DND-41 (cell line): ENCODE measurements at regions not wholly inside any gene's neighbourhood (a gene's known extent, or its start where the extent isn't known, plus 50 kb on each side); places are given as distances from the start of the nearest gene placed in this dataset.

Source experiments
- ATAC-seq: fragments of 200-7000 bp; cut with Tn5 transposase; 3 replicates; pipeline ENCODE4 v1.9.1; 2021; ENCODE audit warnings: low read depth; ENCODE audit not compliant: insufficient read depth
- DNase-seq: peaks from one replicate; pipeline ENCODE4 v3.0.0-alpha.2; 2020
- H2AFZ ChIP-seq: 2 replicates; pipeline ENCODE4 v1.6.0; 2012; ENCODE audit warnings: low read depth, low read length
- H3K27ac ChIP-seq: 2 replicates; pipeline ENCODE4 v1.5.1; 2012; ENCODE audit warnings: low read length, inconsistent platforms
- H3K27me3 ChIP-seq: fragments of 200-600 bp; sonication (generic); 2 replicates; pipeline ENCODE4 v1.6.0; 2012; ENCODE audit warnings: low read length, mild to moderate bottlenecking, inconsistent platforms; ENCODE audit not compliant: insufficient read depth, poor library complexity
- H3K36me3 ChIP-seq: 2 replicates; pipeline ENCODE4 v1.5.1; 2012; ENCODE audit warnings: low read length, inconsistent platforms; ENCODE audit not compliant: insufficient read depth
- H3K4me1 ChIP-seq: 2 replicates; pipeline ENCODE4 v1.5.1; 2012; ENCODE audit warnings: mild to moderate bottlenecking, low read length; ENCODE audit not compliant: insufficient read depth
- H3K4me2 ChIP-seq: 2 replicates; pipeline ENCODE4 v1.6.0; 2012; ENCODE audit warnings: mild to moderate bottlenecking, moderate library complexity, low read length, inconsistent platforms; ENCODE audit not compliant: insufficient read depth
- H3K4me3 ChIP-seq, 2 experiments: fragments of 200-600 bp in 1 of 2; shearing (Covaris generic) in 1 of 2; 2 replicates each; pipeline ENCODE4 v1.5.1; 2012 to 2016; ENCODE audit warnings: inconsistent platforms in 2 of 2, low read length in 2 of 2, mild to moderate bottlenecking in 2 of 2, low read depth in 1 of 2, moderate library complexity in 1 of 2
- H3K79me2 ChIP-seq: 2 replicates; pipeline ENCODE4 v1.6.0; 2012; ENCODE audit warnings: low read length, inconsistent platforms; ENCODE audit not compliant: insufficient read depth
- H3K9ac ChIP-seq: 2 replicates; pipeline ENCODE4 v1.6.0; 2012; ENCODE audit warnings: low read depth, mild to moderate bottlenecking, inconsistent platforms, low read length, moderate library complexity
- H3K9me3 ChIP-seq: 2 replicates; pipeline ENCODE4 v1.5.1; 2012; ENCODE audit warnings: low read length, moderate library complexity, mild to moderate bottlenecking, inconsistent platforms; ENCODE audit not compliant: insufficient read depth, severe bottlenecking
- H4K20me1 ChIP-seq: 2 replicates; pipeline ENCODE4 v1.6.0; 2012; ENCODE audit warnings: low read length; ENCODE audit not compliant: insufficient read depth
- EZH2 ChIP-seq: IDR thresholded peaks from 3 replicates; pipeline ENCODE4 v1.6.1; 2012; ENCODE audit warnings: borderline replicate concordance, low read depth, mild to moderate bottlenecking, moderate library complexity, low read length, inconsistent platforms; ENCODE audit not compliant: severe bottlenecking
- TF ChIP-seq, protein P1 (sequence below): IDR thresholded peaks from 2 replicates; pipeline ENCODE4 v1.5.1; 2012; ENCODE audit warnings: borderline replicate concordance, low read length, moderate library complexity, mild to moderate bottlenecking; ENCODE audit not compliant: poor library complexity, severe bottlenecking; ENCODE audit errors: extremely low read depth

DNA sequence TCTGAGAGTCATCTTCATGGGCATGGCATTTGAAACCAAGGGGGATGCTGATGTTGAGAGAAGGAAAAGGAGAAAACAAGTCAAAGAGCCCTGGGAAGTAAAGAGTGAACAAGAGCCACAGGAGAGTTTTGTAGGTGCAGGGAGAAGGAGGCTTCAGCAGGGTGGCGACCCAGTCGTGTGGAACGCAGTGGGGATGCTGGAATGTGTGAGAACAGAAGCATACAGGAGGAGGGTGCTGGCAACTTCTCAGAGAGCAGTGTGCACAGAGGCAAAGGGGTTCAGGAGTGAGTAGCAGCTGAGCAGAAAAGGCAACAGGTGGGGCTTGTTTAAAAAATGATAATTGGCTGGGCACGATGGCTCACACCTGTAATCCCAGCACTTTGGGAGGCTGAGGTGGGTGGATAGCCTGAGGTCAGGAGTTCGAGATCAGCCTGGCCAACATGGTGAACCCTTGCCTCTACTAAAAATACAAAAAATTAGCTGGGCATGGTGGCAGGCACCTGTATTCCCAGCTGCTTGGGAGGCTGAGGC is 75.8 kb upstream of the PLET1 start:
- Histone ChIP-seq H3K4me3 (no peak overlapping the region), H2AFZ (no peak overlapping the region), H4K20me1 (no peaks in the 10 kb centered on the region), H3K9ac (no peak overlapping the region), H3K36me3 (no peaks in the 10 kb centered on the region), H3K9me3 (no peaks in the 10 kb centered on the region), H3K79me2 (no peaks in the 10 kb centered on the region), H3K27ac (no peak overlapping the region), H3K4me1 (no peaks in the 10 kb centered on the region), H3K27me3 (no peaks in the 10 kb centered on the region), H3K4me2 (no peak overlapping the region)
- DNase-seq = no peak
- TF ChIP-seq EZH2 = no peak
- TF ChIP-seq, protein P1, sequence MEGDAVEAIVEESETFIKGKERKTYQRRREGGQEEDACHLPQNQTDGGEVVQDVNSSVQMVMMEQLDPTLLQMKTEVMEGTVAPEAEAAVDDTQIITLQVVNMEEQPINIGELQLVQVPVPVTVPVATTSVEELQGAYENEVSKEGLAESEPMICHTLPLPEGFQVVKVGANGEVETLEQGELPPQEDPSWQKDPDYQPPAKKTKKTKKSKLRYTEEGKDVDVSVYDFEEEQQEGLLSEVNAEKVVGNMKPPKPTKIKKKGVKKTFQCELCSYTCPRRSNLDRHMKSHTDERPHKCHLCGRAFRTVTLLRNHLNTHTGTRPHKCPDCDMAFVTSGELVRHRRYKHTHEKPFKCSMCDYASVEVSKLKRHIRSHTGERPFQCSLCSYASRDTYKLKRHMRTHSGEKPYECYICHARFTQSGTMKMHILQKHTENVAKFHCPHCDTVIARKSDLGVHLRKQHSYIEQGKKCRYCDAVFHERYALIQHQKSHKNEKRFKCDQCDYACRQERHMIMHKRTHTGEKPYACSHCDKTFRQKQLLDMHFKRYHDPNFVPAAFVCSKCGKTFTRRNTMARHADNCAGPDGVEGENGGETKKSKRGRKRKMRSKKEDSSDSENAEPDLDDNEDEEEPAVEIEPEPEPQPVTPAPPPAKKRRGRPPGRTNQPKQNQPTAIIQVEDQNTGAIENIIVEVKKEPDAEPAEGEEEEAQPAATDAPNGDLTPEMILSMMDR = no peak
- ATAC-seq = no peak

DNA sequence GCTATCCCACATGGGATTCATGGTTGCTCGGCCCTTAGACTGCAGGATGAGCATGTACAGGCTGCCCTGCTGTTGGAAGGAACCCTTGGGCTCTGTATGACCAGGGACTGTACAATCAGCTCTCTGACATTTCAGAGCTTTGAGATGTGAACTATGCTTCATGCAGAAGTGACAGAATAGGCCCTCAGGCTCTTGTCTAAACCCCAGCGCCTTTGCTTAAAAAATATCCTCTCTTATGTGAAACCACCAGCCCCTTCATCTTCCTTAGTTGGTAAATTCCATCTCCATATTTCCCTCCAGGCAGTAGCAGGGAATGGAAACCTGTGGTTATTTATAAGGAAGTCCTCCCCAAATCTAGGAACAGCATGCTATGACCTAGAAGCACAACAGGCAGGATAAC is 78.9 kb upstream of the PLET1 start:
- DNase-seq (no peak), ATAC-seq (no peak)
- Histone ChIP-seq H2AFZ (no peak overlapping the region), H3K36me3 (no peaks in the 10 kb centered on the region), H3K4me3 (no peak overlapping the region), H3K9ac (no peak overlapping the region), H3K9me3 (no peaks in the 10 kb centered on the region), H3K27me3 (no peaks in the 10 kb centered on the region), H4K20me1 (no peaks in the 10 kb centered on the region), H3K4me1 (no peaks in the 10 kb centered on the region), H3K4me2 (no peak overlapping the region), H3K27ac (no peak overlapping the region), H3K79me2 (no peaks in the 10 kb centered on the region)
- no peak for TF ChIP-seq EZH2
- TF ChIP-seq, protein P1 = no peak

DNA sequence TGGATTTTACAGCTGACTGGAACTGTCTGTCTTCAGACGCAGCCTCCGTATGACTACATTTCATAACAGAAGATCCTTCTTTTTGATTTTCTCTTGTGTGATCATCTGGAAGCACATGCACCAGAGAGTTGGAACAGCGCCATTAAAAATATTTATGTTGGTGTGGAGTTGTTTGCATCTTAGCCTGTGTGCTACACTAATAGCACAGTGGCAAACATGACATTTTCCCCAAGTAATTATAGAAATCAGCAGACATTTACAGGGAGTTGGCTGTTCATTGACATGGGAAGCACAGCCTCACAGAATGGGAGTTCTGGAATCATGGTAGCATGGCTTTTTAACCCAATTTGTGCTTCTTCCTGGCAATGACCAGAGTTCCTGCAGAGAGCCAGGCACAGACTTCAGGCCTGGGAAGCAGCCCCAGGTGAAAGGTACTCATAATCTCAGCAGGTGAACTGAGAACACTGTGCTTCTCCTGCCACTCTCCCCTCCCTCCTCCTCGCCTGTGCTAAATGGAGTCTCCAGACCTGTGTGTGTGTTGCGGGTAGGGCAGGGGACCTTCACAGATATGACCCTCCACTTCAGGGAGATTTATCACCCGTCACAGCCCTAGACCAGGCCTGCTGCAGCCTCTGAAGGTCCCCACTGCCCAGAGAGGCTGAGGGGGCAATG is 82.8 kb upstream of the PLET1 start:
- Histone ChIP-seq H3K4me2 (no peak overlapping the region), H3K9ac (no peak overlapping the region), H3K36me3 (no peaks in the 10 kb centered on the region), H3K79me2 (no peaks in the 10 kb centered on the region), H4K20me1 (no peaks in the 10 kb centered on the region), H2AFZ (no peak overlapping the region), H3K27me3 (no peaks in the 10 kb centered on the region), H3K27ac (no peak overlapping the region), H3K4me3 (no peak overlapping the region), H3K4me1 (no peaks in the 10 kb centered on the region), H3K9me3 (no peaks in the 10 kb centered on the region)
- no peak for DNase-seq
- TF ChIP-seq EZH2 = no peak
- TF ChIP-seq, protein P1 = no peak
- ATAC-seq = no peak
